IPS DF 19.7 (cell line): ENCODE measurements at regions not wholly inside any gene's neighbourhood (a gene's known extent, or its start where the extent isn't known, plus 50 kb on each side); places are given as distances from the start of the nearest gene placed in this dataset.
A peak's percentile ranks its signal among the peaks of the same experiment; 100 is the strongest.
"Not testable (repeated sequence)": the region's sequence is repeated elsewhere in the genome, so short reads cannot be mapped to it uniquely, and the experiment has no call there.

ENCODE experiments used
- DNase-seq: peaks from one replicate; pipeline ENCODE4 v3.0.0-alpha.2; 2013; ENCODE audit warnings: low read depth, low spot score

DNA sequence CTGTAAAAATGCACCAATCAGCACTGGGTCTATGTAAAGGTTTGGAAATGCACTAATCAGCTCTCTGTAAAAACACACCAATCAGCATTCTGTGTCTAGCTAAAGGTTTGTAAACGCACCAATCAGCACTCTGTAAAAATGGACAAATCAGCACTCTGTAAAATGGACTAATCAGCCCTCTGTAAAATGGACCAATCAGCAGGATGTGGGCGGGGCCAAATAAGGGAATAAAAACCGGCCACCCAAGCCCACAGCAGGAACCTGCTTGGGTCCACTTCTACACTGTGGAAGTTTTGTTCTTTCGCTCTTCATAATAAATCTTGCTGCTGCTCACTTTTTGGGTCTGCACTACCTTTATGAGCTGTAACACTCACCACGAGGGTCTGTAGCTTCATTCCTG is 101.0 kb downstream of the SMC2 start:
- DNase-seq: not testable (repeated sequence)

DNA sequence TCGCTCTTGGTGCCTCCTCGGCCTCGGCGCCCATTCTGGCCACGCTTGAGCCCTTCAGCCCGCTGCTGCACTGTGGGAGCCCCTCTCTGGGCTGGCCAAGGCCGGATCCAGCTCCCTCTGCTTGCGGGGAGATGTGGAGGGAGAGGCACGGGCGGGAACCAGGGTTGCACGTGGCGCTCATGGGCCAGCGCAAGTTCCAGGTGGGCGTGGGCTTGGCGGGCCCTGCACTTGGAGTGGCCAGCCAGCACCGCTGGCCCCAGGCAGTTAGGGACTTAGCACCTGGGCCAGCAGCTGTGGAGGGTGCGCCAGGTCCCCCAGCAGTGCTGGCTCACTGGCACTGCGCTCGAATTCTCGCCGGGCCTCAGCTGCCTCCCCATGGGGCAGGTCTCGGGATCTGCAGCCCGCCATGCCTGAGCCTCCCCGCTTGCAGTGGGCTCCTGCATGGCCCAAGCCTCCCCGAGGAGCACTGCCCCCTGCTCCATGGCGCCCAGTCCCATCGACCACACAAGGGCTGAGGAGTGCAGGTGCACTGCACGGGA is 106.4 kb downstream of the SMC2 start:
- DNase-seq: no peak

- no peak for DNase-seq
Observed at GRCh38 chr9:104206766-104207165, 112.7 kb downstream of the SMC2 start.

DNA sequence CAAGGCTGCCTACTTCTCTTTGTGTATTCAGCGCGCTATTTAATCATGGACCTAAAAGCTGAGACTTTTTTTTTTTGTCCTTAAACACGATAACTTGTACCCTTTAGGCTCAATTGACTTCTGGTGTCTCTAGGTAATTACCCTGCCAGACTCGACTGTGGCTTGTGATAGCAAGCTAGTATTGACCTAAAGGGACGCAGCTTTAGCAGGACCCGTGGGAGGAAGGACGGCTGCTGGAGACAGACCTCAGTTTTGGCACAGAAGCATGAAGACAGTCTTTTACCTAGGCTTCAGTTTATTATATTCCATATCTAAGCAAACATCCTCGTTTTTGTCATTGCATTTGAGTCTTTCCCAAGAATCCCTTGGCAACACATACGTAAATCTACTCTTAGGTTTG is 115.3 kb downstream of the SMC2 start:
- DNase-seq: no peak

DNA sequence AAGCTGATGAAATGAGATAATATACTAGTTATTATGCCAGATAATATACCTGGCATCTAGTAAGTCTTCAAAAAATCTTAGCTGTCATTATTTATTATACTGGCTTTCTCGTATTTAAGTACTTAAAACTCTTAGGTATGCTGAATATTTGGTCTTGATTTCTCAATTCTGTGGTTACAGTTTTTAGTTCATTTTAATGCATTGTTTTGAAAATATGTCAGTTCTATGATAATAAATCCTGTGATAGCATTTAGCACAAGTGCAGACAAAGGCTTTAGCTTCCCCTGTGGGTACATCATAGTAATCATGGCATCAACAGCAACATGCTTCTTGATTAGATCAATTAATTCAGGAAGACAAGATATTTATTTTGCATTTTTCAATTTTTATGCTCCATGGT is 133.0 kb downstream of the SMC2 start:
- no peak for DNase-seq

- DNase-seq: no peak
Observed at GRCh38 chr9:104232781-104233341, 138.8 kb downstream of the SMC2 start.

DNA sequence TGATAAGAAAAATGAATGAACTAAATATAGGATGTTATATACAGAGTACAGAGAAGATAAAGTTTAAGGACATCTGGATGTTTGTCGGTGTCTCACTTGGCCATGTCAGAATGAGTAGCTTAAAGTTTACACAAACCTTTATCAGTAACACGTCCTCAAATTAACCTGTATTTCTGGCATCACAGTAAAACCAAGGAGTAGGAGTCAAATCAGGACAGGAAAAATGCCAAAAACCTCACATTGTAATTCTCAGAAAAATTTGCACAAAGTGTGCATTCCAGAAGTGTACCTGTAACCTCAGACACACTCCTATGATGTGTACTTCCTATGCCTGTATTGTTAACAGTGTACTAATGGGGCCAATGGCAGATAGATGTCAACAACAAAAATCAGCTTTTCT is 139.3 kb downstream of the SMC2 start:
- DNase-seq: no peak

- DNase-seq: not testable (repeated sequence)
Observed at GRCh38 chr9:104234632-104235337, 140.7 kb downstream of the SMC2 start.

GRCh38 chr9:104235347-104236120 is 141.4 kb downstream of the SMC2 start:
- not testable (repeated sequence) for DNase-seq

GRCh38 chr9:104238668-104239067 is 144.6 kb downstream of the SMC2 start:
- no peak for DNase-seq

DNA sequence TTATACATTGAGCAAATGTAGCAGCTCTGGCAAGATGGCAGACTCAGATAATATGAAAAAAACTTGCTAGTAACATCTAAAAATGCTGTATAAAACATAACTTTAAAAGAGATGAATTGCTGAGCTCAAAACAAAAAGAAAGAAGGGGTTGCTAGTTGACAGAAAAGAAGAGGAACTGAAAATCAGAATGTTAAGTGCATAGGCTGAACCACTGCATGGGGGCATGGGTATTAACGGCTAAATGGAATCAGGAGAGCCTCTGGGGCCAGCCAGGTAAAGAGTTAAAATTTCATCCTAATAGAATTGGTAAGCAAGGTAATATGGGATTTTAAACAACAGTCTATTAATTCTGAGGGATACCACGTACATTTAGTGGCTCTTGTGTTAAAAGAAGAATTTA is 146.8 kb downstream of the SMC2 start:
- DNase-seq: no peak

- no peak for DNase-seq
Observed at GRCh38 chr9:104245925-104246324, 151.8 kb downstream of the SMC2 start.

- no peak for DNase-seq
Observed at GRCh38 chr9:104247899-104248460, 153.9 kb downstream of the SMC2 start.

DNA sequence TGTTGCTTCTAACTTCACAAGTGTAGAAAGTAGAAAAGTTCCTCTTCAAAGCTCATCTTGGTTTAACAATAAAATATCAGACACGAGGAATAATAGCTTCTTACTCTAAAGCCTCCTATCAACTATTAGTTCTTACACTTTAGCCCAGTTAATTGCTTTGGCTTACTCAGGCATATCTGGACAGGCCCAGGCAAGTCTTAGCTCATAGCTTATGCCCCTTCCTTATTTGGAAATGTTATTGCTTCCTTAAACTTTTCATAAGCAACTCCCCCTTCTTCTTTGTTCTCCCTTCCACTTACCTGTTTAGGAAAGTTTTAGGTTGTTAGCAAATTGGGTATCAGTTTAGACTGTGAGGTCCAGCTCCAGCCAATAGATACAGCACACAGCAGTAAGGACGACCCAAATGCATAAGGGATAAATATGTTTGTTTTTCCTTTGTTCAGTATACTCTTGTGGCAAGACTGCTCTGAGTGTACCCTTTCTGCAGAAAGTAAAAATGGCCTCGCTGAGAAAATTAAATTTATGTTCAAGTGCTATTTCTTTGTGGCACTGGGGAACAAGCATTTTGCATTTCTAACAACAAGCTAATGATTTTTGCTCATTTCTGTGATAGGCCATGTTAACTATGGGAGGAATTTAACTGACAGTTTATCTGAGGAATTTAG is 162.1 kb downstream of the SMC2 start:
- no peak for DNase-seq

DNA sequence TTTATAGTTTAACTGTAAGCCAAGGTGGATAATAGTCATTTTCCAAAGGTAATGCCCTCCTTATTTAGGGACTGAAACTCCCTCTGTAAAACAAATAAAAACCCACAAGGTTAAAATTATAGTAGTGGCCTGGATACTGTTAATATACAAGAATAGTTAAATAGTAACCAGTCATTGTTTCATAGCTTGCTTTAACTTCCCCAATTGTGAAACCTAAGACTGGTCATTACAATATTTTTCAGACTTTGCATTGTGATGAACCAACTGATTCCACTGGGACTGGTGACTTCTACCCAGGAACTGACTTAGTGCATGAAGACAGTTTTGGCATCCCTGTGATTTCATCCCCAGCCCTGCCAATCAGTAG is 162.6 kb downstream of the SMC2 start:
- DNase-seq: no peak

GRCh38 chr9:104258296-104259011 is 164.3 kb downstream of the SMC2 start:
- DNase-seq: peak; percentile 52

- no peak for DNase-seq
Observed at GRCh38 chr9:104260004-104260403, 165.9 kb downstream of the SMC2 start.

GRCh38 chr9:104263942-104264341 is 169.8 kb downstream of the SMC2 start:
- no peak for DNase-seq

- DNase-seq: no peak
Observed at GRCh38 chr9:104264431-104264830, 170.3 kb downstream of the SMC2 start.

GRCh38 chr9:104269374-104269773 is 175.3 kb downstream of the SMC2 start:
- no peak for DNase-seq
